Panc1 (cell line): ENCODE measurements at regions not wholly inside any gene's neighbourhood (a gene's known extent, or its start where the extent isn't known, plus 50 kb on each side); places are given as distances from the start of the nearest gene placed in this dataset.

Source experiments
- POLR2AphosphoS5 ChIP-seq: IDR thresholded peaks from 2 replicates; pipeline ENCODE4 v1.6.1; 2012; ENCODE audit warnings: mild to moderate bottlenecking, low read depth, low read length, moderate library complexity
- TF ChIP-seq, protein P1 (sequence below): fragments of 450-650 bp; IDR thresholded peaks from 2 replicates; pipeline ENCODE4 v1.5.1; 2017; ENCODE audit warnings: mild to moderate bottlenecking

GRCh38 chr22:26964642-26965041 is 307.3 kb downstream of the MIAT start:
- no peak for TF ChIP-seq POLR2AphosphoS5
- TF ChIP-seq, protein P1, sequence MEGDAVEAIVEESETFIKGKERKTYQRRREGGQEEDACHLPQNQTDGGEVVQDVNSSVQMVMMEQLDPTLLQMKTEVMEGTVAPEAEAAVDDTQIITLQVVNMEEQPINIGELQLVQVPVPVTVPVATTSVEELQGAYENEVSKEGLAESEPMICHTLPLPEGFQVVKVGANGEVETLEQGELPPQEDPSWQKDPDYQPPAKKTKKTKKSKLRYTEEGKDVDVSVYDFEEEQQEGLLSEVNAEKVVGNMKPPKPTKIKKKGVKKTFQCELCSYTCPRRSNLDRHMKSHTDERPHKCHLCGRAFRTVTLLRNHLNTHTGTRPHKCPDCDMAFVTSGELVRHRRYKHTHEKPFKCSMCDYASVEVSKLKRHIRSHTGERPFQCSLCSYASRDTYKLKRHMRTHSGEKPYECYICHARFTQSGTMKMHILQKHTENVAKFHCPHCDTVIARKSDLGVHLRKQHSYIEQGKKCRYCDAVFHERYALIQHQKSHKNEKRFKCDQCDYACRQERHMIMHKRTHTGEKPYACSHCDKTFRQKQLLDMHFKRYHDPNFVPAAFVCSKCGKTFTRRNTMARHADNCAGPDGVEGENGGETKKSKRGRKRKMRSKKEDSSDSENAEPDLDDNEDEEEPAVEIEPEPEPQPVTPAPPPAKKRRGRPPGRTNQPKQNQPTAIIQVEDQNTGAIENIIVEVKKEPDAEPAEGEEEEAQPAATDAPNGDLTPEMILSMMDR = no peak
